NCI-H510A treated with DMSO at 0.1 percent for 48 hours (cell line): ENCODE measurements at regions not wholly inside any gene's neighbourhood (a gene's known extent, or its start where the extent isn't known, plus 50 kb on each side); places are given as distances from the start of the nearest gene placed in this dataset.

Experiments
- DNase-seq: peaks from one replicate; lab custom pipeline; 2025; lab: John Stamatoyannopoulos, UW

GRCh38 chr19:46944918-46945628, 74.6 kb upstream of the NPAS1 start:
- peak; percentile 82 for DNase-seq

- DNase-seq: no peak
Measured at GRCh38 chr19:46945694-46946489, 73.7 kb upstream of the NPAS1 start.

GRCh38 chr19:46946611-46947238, 72.9 kb upstream of the NPAS1 start:
- DNase-seq: no peak

GRCh38 chr19:46947866-46948265, 71.8 kb upstream of the NPAS1 start:
- no peak for DNase-seq

- DNase-seq: no peak
Measured at GRCh38 chr19:46950526-46951170, 69.0 kb upstream of the NPAS1 start.

- DNase-seq: no peak
Measured at GRCh38 chr19:46951171-46951986, 68.3 kb upstream of the NPAS1 start.

GRCh38 chr19:46952874-46953273, 66.8 kb upstream of the NPAS1 start:
- no peak for DNase-seq

GRCh38 chr19:46953955-46954501, 65.6 kb upstream of the NPAS1 start:
- DNase-seq: peak; percentile 40

GRCh38 chr19:46954502-46954992, 65.1 kb upstream of the NPAS1 start:
- DNase-seq: no peak

GRCh38 chr19:46954993-46955812, 64.4 kb upstream of the NPAS1 start:
- DNase-seq: peak; percentile 40

- DNase-seq: no peak
Measured at GRCh38 chr19:46955813-46956371, 63.7 kb upstream of the NPAS1 start.

GRCh38 chr19:46958532-46958931, 61.1 kb upstream of the NPAS1 start:
- DNase-seq: no peak

GRCh38 chr19:46959894-46960556, 59.6 kb upstream of the NPAS1 start:
- DNase-seq: no peak

GRCh38 chr19:46962030-46962570, 57.5 kb upstream of the NPAS1 start:
- no peak for DNase-seq

GRCh38 chr19:46963093-46963734, 56.4 kb upstream of the NPAS1 start:
- no peak for DNase-seq

GRCh38 chr19:46967578-46968032, 52.0 kb upstream of the NPAS1 start:
- DNase-seq: no peak
